GM12875 (cell line): ENCODE measurements at regions not wholly inside any gene's neighbourhood (a gene's known extent, or its start where the extent isn't known, plus 50 kb on each side); places are given as distances from the start of the nearest gene placed in this dataset.
"Not testable (repeated sequence)": the region's sequence is repeated elsewhere in the genome, so short reads cannot be mapped to it uniquely, and the experiment has no call there.

Experiments
- H3K4me3 ChIP-seq: one replicate; pipeline ENCODE4 v1.5.1; 2011; ENCODE audit warnings: low read depth, low read length, control low read depth
- TF ChIP-seq, protein P1 (sequence below): IDR thresholded peaks from 2 replicates; pipeline ENCODE4 v1.5.1; 2011; ENCODE audit warnings: low read depth, mild to moderate bottlenecking, control low read depth, inconsistent platforms, low read length, moderate library complexity, borderline replicate concordance; ENCODE audit not compliant: insufficient read depth

DNA sequence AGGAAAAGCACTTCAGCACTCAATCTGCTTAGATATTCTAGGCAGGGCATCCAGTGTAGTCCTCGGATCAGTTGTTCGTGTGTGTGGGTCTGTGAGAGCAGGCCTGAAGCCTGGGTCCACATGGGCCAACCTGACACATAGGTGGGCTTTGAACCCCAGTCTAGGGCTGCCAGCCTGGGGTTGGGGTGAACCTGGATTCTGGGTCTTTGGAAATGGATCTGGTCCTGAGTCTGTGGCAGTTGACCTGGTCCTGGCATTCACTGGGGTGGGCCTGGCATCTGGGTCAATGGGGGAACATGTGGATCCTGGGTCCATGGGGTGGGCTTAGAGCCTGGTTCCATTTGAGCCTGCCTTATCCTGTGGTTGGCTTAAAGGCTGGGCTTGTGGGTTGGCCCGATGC lies 492.6 kb upstream of the MAN1A1 start:
- TF ChIP-seq, protein P1, sequence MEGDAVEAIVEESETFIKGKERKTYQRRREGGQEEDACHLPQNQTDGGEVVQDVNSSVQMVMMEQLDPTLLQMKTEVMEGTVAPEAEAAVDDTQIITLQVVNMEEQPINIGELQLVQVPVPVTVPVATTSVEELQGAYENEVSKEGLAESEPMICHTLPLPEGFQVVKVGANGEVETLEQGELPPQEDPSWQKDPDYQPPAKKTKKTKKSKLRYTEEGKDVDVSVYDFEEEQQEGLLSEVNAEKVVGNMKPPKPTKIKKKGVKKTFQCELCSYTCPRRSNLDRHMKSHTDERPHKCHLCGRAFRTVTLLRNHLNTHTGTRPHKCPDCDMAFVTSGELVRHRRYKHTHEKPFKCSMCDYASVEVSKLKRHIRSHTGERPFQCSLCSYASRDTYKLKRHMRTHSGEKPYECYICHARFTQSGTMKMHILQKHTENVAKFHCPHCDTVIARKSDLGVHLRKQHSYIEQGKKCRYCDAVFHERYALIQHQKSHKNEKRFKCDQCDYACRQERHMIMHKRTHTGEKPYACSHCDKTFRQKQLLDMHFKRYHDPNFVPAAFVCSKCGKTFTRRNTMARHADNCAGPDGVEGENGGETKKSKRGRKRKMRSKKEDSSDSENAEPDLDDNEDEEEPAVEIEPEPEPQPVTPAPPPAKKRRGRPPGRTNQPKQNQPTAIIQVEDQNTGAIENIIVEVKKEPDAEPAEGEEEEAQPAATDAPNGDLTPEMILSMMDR: no peak
- H3K4me3 ChIP-seq: no peak overlapping the region

DNA sequence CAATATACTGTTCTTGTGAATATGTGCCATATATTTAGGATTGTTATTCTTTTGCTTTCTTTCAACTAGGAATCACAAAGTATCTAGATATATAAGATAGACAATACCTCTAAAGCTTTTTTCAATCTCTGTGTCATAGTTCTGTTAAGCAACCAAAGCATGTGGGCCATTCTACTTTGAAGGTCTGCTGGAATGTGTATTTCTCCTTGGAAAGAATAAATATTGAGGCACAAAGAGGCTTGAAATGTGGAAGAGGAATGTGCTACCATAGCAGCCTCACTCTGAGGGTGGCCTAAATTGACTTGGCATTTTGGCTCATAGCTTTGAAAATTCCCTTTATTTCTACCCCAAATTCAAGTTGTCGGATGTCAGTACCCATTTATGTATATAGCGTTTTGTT lies 488.5 kb upstream of the MAN1A1 start:
- TF ChIP-seq, protein P1: no peak
- H3K4me3 ChIP-seq: no peak overlapping the region

DNA sequence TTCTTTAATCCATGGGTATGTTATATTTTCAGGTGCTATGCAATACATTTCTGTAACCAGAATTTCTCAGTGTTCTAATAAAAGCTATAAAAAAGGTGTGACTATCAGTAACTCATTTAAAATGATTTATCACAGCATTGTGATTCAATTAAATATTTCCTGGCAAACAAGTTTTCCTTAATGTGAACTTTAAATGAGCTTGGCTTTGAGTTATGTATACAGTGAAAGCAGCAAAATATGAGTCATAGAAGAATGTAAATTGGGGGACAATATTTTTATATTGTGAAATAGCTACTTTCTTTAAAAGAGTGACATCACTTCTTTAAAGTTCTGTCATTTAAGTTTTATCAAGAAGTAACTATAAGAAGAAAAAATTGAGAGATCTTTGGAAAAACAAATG lies 484.9 kb upstream of the MAN1A1 start:
- H3K4me3 ChIP-seq: no peak overlapping the region
- TF ChIP-seq, protein P1: no peak

DNA sequence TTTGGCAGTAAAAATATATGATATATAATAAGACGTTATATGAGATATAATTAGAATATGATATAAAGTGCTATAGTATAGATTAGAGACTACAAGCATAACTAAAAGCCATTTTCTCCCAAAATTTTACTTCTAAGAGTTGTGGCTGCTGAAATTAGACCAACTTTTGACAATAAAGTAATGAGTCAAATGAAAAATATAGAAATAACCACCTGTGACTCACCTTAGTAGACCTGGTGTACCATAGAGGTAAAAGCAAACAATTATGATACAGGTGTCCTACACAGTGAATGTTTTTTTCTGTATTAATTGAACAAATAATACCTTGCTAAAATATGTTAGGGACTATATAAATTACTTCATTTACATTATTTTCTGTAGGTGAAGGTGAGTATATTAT lies 482.9 kb upstream of the MAN1A1 start:
- TF ChIP-seq, protein P1: no peak
- H3K4me3 ChIP-seq: no peak overlapping the region

DNA sequence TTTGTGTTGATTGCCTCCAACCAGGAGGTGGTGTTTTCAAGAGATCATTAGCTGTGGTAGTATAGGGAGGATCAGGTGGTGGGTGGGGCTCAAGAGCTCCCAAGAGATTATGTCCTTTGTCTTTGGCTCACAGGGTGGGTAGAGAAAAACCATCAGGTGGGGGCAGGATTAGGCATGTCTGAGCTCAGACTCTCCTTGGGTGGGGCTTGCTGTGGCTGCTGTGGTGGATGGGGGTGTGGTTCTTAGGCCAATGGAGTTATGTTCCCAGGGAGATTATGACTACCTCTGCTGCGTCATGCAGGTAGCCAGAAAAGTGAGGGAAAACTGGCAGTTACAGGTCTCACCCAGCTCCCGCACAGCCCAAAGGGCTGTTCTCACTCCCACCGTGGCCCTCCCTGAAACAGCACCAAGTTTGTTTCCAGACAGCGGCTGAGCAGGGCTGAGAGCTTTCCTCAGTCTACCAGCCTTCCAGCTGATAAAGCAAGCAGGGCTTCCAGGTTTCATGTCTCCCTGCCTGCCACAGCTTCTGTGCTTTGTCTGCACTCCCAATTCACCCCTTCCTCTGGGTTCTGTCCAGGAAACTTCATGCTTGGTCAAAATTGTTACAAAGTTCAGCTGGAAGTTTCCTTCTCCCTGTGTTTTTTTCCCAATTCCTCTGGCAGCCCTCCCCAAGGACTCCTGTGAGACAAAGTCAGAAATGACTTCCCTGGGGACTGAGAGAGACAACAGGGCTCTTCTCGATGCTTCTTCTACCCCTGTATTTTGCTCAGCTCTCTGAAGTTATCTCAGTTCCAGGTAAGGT lies 481.1 kb upstream of the MAN1A1 start:
- H3K4me3 ChIP-seq: no peak overlapping the region
- TF ChIP-seq, protein P1: no peak

DNA sequence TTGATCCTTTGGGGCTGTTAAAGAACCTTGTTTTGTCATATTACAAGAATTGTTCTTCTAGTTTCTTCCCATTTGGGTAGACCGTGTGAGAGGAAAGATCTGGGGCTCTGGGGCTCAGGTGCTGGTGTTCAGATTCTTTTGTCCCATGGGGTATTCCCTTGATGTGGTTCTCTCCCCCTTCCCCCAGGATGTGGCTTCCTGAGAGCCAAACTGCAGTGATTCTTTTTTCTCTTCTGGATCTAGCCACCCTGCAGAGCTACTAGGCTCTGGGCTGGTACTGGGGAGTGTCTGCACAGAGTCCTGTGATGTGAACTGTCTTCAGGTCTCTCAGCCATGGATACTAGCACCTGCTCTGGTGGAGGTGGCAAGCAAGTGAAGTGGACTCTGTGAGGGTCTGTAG lies 480.5 kb upstream of the MAN1A1 start:
- H3K4me3 ChIP-seq: no peak overlapping the region
- TF ChIP-seq, protein P1: no peak

DNA sequence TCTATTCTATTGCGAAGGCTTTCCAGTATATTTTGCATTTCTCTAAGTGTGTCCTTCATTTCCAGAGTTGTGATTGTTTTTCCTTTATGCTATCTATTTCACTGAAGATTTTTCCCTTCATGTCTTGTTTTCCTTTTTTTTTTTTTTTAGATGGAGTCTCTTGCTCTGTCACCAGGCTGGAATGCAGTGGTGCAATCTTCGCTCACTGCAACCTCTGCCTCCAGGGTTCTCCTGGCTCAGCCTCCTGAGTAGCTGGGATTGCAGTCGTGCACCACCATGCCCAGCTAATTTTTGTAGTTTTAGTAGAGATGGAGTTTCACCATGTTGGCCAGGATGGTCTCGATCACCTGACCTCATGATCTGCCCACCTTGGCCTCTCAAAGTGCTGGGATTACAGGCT lies 479.9 kb upstream of the MAN1A1 start:
- H3K4me3 ChIP-seq: not testable (repeated sequence)
